ENCODE measurements at regions not wholly inside any gene's neighbourhood (a gene's known extent, or its start where the extent isn't known, plus 50 kb on each side); places are given as distances from the start of the nearest gene placed in this dataset.

DNA sequence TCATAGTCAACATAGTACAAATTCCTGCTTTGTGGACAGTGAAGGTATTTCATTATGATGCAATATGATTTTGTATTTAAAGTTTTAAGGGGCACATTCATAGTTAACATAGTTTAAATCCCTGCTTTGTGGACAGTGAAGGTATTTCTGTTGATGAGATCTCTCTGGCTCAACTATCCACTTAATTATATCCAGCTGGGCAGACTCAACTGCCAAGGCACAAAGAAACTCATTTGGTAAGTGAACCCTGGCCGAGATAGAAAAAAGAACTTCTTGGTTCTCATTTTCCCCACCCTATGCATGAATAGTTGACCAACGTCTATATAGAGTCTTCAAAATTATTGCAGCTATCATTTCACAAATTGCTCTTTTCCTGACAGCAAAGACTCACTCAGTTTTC is 1194.6 kb downstream of the NCAM2 start:
- TF ChIP-seq, protein P1, sequence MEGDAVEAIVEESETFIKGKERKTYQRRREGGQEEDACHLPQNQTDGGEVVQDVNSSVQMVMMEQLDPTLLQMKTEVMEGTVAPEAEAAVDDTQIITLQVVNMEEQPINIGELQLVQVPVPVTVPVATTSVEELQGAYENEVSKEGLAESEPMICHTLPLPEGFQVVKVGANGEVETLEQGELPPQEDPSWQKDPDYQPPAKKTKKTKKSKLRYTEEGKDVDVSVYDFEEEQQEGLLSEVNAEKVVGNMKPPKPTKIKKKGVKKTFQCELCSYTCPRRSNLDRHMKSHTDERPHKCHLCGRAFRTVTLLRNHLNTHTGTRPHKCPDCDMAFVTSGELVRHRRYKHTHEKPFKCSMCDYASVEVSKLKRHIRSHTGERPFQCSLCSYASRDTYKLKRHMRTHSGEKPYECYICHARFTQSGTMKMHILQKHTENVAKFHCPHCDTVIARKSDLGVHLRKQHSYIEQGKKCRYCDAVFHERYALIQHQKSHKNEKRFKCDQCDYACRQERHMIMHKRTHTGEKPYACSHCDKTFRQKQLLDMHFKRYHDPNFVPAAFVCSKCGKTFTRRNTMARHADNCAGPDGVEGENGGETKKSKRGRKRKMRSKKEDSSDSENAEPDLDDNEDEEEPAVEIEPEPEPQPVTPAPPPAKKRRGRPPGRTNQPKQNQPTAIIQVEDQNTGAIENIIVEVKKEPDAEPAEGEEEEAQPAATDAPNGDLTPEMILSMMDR (IDR thresholded peaks at IDR 0.05): no peak
- no peak for TF ChIP-seq POLR2AphosphoS5 (IDR thresholded peaks at IDR 0.05)
- TF ChIP-seq EP300 (IDR thresholded peaks at IDR 0.05): no peak

Data from upper lobe of left lung (tissue), 4 donors.